Kidney glomerular epithelial cell (primary cell): ENCODE measurements at regions not wholly inside any gene's neighbourhood (a gene's known extent, or its start where the extent isn't known, plus 50 kb on each side); places are given as distances from the start of the nearest gene placed in this dataset.

ENCODE experiments used
- DNase-seq: peaks from one replicate; lab custom pipeline; 2025; lab: John Stamatoyannopoulos, UW

GRCh38 chr6:66429210-66429609, 722.2 kb upstream of the EYS start:
- DNase-seq, result no peak

- no peak for DNase-seq
These were observed 716.0 kb upstream of the EYS start for GRCh38 chr6:66423047-66423446.

GRCh38 chr6:66421570-66421969, 714.5 kb upstream of the EYS start:
- no peak for DNase-seq

GRCh38 chr6:66418906-66419305, 711.9 kb upstream of the EYS start:
- DNase-seq, result no peak

- no peak for DNase-seq
These were observed 696.9 kb upstream of the EYS start for GRCh38 chr6:66403966-66404365.

- DNase-seq, result no peak
These were observed 695.8 kb upstream of the EYS start for GRCh38 chr6:66402873-66403272.

GRCh38 chr6:66396549-66396948, 689.5 kb upstream of the EYS start:
- DNase-seq, result no peak

- DNase-seq, result no peak
These were observed 689.1 kb upstream of the EYS start for GRCh38 chr6:66396145-66396544.

- no peak for DNase-seq
These were observed 683.4 kb upstream of the EYS start for GRCh38 chr6:66390393-66390792.

- DNase-seq, result no peak
These were observed 669.0 kb upstream of the EYS start for GRCh38 chr6:66376001-66376400.

- DNase-seq, result no peak
These were observed 662.4 kb upstream of the EYS start for GRCh38 chr6:66369407-66369806.

GRCh38 chr6:66362888-66363287, 655.9 kb upstream of the EYS start:
- DNase-seq, result no peak

GRCh38 chr6:66361886-66362285, 654.9 kb upstream of the EYS start:
- DNase-seq, result no peak

- no peak for DNase-seq
These were observed 650.8 kb upstream of the EYS start for GRCh38 chr6:66357781-66358180.

GRCh38 chr6:66355471-66355870, 648.4 kb upstream of the EYS start:
- DNase-seq, result no peak

- no peak for DNase-seq
These were observed 637.8 kb upstream of the EYS start for GRCh38 chr6:66344796-66345195.

- no peak for DNase-seq
These were observed 633.7 kb upstream of the EYS start for GRCh38 chr6:66340736-66341135.

- DNase-seq, result no peak
These were observed 629.1 kb upstream of the EYS start for GRCh38 chr6:66336176-66336575.

- DNase-seq, result no peak
These were observed 621.2 kb upstream of the EYS start for GRCh38 chr6:66328200-66328599.

- DNase-seq, result no peak
These were observed 619.2 kb upstream of the EYS start for GRCh38 chr6:66326228-66326627.

- no peak for DNase-seq
These were observed 614.0 kb upstream of the EYS start for GRCh38 chr6:66321017-66321416.

GRCh38 chr6:66307490-66307889, 600.5 kb upstream of the EYS start:
- no peak for DNase-seq

GRCh38 chr6:66291905-66292304, 584.9 kb upstream of the EYS start:
- DNase-seq, result no peak

- DNase-seq, result no peak
These were observed 582.9 kb upstream of the EYS start for GRCh38 chr6:66289889-66290288.

- no peak for DNase-seq
These were observed 571.1 kb upstream of the EYS start for GRCh38 chr6:66278115-66278514.
